ENCODE measurements at regions not wholly inside any gene's neighbourhood (a gene's known extent, or its start where the extent isn't known, plus 50 kb on each side); places are given as distances from the start of the nearest gene placed in this dataset.
A peak's percentile ranks its signal among the peaks of the same experiment; 100 is the strongest.

- no peak for DNase-seq
Measured at GRCh38 chr11:116124922-116125714, 620.9 kb upstream of the CADM1 start.

GRCh38 chr11:116123739-116124138, 619.5 kb upstream of the CADM1 start:
- DNase-seq = no peak

- DNase-seq = no peak
Measured at GRCh38 chr11:116122697-116123472, 618.7 kb upstream of the CADM1 start.

- no peak for DNase-seq
Measured at GRCh38 chr11:116119158-116119557, 614.9 kb upstream of the CADM1 start.

- DNase-seq = no peak
Measured at GRCh38 chr11:116118138-116118470, 613.9 kb upstream of the CADM1 start.

GRCh38 chr11:116117331-116118137, 613.3 kb upstream of the CADM1 start:
- no peak for DNase-seq

GRCh38 chr11:116115801-116116200, 611.6 kb upstream of the CADM1 start:
- DNase-seq = no peak

GRCh38 chr11:116114198-116114651, 610.0 kb upstream of the CADM1 start:
- DNase-seq = no peak

GRCh38 chr11:116112087-116112935, 608.1 kb upstream of the CADM1 start:
- DNase-seq = peak; percentile 65

GRCh38 chr11:116111546-116111945, 607.3 kb upstream of the CADM1 start:
- DNase-seq = no peak

- DNase-seq = no peak
Measured at GRCh38 chr11:116110802-116111201, 606.6 kb upstream of the CADM1 start.

- DNase-seq = no peak
Measured at GRCh38 chr11:116110356-116110755, 606.1 kb upstream of the CADM1 start.

GRCh38 chr11:116109228-116109627, 605.0 kb upstream of the CADM1 start:
- no peak for DNase-seq

- no peak for DNase-seq
Measured at GRCh38 chr11:116108161-116108560, 603.9 kb upstream of the CADM1 start.

- no peak for DNase-seq
Measured at GRCh38 chr11:116107229-116107628, 603.0 kb upstream of the CADM1 start.

GRCh38 chr11:116104498-116105174, 600.4 kb upstream of the CADM1 start:
- no peak for DNase-seq

GRCh38 chr11:116101902-116102301, 597.7 kb upstream of the CADM1 start:
- DNase-seq = no peak

- no peak for DNase-seq
Measured at GRCh38 chr11:116100016-116100415, 595.8 kb upstream of the CADM1 start.

- no peak for DNase-seq
Measured at GRCh38 chr11:116099541-116099940, 595.3 kb upstream of the CADM1 start.

GRCh38 chr11:116096272-116096995, 592.2 kb upstream of the CADM1 start:
- no peak for DNase-seq

Data from left hindlimb (tissue), 1 donor.